Muscle layer of colon (tissue), 2 donors: ENCODE measurements at regions not wholly inside any gene's neighbourhood (a gene's known extent, or its start where the extent isn't known, plus 50 kb on each side); places are given as distances from the start of the nearest gene placed in this dataset.
"Not testable (repeated sequence)": the region's sequence is repeated elsewhere in the genome, so short reads cannot be mapped to it uniquely, and the experiment has no call there.

ENCODE experiments used
- H3K27ac ChIP-seq: one replicate; pipeline ENCODE4 v1.7.0; 2013; ENCODE audit warnings: low read depth, mild to moderate bottlenecking, low read length, moderate library complexity
- H3K27me3 ChIP-seq, 2 donors: one replicate each; pipeline ENCODE4 v1.7.0; 2013; ENCODE audit warnings: low read length in 2 of 2, mild to moderate bottlenecking in 2 of 2; ENCODE audit not compliant: insufficient read depth in 2 of 2, control insufficient read depth in 1 of 2
- H3K36me3 ChIP-seq: one replicate; pipeline ENCODE4 v1.7.0; 2013; ENCODE audit warnings: mild to moderate bottlenecking, low read length; ENCODE audit not compliant: insufficient read depth
- H3K4me1 ChIP-seq: one replicate; pipeline ENCODE4 v1.7.0; 2013; ENCODE audit warnings: mild to moderate bottlenecking, low read length; ENCODE audit not compliant: insufficient read depth
- H3K4me3 ChIP-seq, 2 donors: one replicate each; pipeline ENCODE4 v1.7.0; 2013; ENCODE audit warnings: low read length in 2 of 2, low read depth in 1 of 2, mild to moderate bottlenecking in 1 of 2, moderate library complexity in 1 of 2
- H3K9ac ChIP-seq: one replicate; pipeline ENCODE4 v1.7.0; 2013; ENCODE audit warnings: low read length
- H3K9me3 ChIP-seq: one replicate; pipeline ENCODE4 v1.7.0; 2013; ENCODE audit warnings: mild to moderate bottlenecking, low read length
- donor health status: abdominal sarcoma.
- donor health status: Adenocarcinoma of cecum.

DNA sequence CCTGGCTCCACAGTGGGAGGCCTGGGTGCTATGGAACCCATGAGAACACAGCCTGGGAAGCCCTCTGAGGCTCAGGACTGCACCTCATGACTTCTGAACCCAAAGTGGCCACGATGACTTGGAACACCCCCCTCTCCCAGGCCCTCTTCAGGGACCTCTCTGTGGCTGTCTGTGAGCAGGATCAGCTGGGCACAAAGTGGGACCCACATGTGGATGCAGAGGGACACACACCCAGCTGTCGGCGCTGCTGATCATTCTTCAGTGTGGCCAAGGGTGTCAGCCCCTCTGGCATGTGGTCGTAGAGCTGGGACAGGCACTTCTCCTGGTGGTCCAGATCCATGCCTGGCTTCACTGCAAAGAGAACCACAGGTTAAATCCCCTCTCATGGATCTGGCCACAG is 293.2 kb downstream of the GOLGA6L6 start:
- not testable (repeated sequence) for H3K9me3 ChIP-seq, H3K4me3 ChIP-seq, H3K27ac ChIP-seq, H3K4me1 ChIP-seq, H3K9ac ChIP-seq, H3K27me3 ChIP-seq, H3K36me3 ChIP-seq

DNA sequence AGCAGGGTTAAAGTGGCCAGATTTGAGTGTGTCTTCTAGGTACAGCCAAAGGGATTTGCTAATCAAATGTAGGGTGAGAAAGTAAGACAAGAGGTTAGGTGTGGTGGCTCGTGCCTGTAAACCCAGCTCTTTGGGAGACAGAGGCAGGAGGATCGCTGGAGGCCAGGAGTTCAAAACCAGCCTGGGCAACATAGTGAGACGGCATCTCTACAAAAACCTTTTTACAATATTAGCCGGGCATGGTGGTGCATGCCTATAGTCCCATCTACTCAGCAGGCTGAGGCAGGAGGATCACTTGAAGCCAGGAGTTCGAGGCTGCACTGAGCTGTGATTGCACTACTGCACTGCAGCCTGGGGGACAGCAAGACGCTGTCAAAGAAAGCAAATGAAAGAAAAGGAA is 294.5 kb downstream of the GOLGA6L6 start:
- H3K9me3 ChIP-seq, H3K27ac ChIP-seq, H3K4me3 ChIP-seq, H3K27me3 ChIP-seq, H3K36me3 ChIP-seq, H3K9ac ChIP-seq, H3K4me1 ChIP-seq: not testable (repeated sequence)

DNA sequence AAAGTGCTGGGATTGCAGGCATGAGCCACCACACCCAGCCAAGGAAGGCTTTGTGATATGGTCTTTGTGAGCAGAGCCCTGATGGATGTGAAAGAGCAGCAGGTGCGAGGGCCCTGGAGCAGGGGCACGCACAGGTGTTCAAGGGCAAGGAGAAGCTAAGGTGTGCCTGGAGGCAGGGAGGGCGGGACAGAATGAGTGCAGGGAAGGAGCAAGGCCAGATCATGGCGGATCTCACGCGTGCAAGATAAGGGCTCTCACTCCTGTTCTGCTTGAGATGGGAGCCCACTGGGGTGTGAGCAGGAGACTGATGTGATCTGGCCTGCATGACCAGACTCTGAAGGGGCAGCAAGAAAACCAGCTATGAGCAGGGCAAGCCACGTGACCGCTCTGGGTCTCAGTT is 295.0 kb downstream of the GOLGA6L6 start:
- not testable (repeated sequence) for H3K27me3 ChIP-seq

DNA sequence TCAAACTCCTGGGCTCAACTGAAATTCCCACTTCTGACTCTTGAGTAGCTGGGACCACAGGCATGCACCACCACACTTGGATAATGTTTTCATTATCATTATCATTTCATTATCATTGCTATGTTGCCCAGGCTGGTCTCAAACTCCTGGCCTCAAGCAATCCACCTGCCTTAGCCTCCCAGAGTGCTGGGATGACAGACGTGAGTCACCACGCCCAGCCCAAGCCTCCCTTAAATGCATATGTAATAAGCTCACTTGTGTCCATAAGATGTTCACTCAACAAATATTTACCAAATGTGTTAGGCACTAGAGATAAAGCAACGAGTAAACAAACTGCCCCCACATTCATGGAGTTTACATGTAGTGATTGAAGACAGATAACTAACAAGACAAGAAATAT is 295.7 kb downstream of the GOLGA6L6 start:
- H3K36me3 ChIP-seq, H3K4me1 ChIP-seq, H3K4me3 ChIP-seq, H3K27me3 ChIP-seq, H3K9ac ChIP-seq, H3K27ac ChIP-seq, H3K9me3 ChIP-seq: not testable (repeated sequence)

More for the DNA sequence above, 295.0 kb downstream of the GOLGA6L6 start:
- not testable (repeated sequence) for H3K27ac ChIP-seq, H3K9ac ChIP-seq, H3K36me3 ChIP-seq, H3K4me1 ChIP-seq, H3K4me3 ChIP-seq, H3K9me3 ChIP-seq

DNA sequence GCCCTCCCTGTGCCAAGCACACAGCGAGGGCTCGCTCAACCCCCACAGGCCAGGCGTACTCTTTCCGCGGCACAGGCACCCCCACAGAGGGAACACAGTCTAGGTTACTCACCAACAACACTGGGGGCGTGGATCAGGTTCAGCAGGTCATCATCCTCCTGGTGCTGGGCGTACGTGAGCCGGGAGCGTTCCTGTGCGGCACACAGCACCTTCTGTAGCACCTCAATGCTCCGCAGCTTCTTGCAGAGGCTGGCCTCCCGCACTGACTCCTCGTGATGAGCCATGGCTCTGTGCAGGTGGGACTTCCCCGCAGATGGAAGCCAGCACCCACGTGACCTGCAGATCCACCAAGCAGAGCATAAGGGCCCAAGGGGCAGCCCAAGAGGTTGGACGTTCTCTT is 296.8 kb downstream of the GOLGA6L6 start:
- H3K36me3 ChIP-seq, H3K27me3 ChIP-seq, H3K4me1 ChIP-seq, H3K4me3 ChIP-seq, H3K27ac ChIP-seq, H3K9ac ChIP-seq, H3K9me3 ChIP-seq: not testable (repeated sequence)

DNA sequence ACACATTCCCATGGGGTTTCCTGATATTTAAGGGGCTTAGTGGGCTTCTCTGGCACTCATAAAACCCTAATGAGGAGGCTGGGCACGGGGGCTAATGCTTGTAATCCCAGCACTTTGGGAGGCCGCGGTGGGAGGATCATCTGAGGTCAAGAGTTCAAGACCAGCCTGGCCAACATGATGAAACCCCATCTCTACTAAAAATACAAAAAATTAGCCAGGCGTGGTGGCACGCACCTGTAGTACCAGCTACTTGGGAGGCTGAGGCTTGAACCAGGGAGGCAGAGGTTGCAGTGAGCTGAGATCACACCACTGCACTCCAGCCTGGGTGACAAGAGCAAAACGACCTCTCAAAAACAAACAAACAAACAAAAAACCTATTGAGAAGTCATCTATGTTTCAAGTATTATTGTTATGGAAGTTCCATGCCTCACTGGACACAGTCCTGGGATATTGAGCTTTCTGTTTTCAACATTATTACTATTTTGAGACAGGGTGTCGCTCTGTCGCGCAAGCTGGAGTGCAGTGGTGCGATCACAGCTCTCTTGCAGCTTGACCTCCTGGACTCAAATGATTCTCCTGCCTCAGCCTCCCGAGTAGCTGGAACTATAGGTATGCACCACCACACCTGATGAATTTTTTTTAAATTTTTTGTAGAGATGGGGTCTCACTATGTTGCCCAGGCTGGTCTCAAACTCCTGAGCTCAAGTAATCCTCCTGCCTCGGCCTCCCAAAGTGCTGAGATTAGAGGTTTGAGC is 297.9 kb downstream of the GOLGA6L6 start:
- H3K4me1 ChIP-seq, H3K9me3 ChIP-seq, H3K36me3 ChIP-seq, H3K9ac ChIP-seq, H3K27ac ChIP-seq, H3K4me3 ChIP-seq, H3K27me3 ChIP-seq: not testable (repeated sequence)

DNA sequence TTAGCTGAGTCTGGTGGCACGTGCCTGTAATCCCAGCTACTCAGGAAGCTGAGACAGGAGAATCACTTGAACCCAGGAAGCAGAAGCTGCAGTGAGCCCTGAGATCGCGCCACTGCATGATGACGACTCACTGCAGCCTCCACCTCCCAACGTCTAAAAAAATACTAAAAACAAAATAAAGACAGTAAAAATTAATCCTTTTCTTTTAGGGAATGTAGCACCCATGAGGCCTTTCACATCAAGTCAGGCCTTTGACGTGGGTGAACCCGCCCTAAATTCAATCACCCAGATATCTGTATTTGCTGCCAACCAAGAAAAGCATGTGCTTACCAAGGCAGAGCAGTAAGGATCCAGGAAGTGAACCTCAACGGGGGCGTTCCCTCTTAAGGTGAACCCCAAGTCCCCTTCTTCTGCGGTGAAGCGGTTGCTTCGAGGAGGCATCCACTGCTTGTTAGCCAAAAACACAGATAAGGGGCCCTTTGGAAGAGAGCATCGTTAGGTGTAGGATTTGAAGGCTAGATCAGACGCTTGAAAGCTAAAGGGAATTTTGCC is 301.2 kb downstream of the GOLGA6L6 start:
- not testable (repeated sequence) for H3K4me3 ChIP-seq, H3K36me3 ChIP-seq, H3K27ac ChIP-seq, H3K9me3 ChIP-seq, H3K4me1 ChIP-seq, H3K9ac ChIP-seq, H3K27me3 ChIP-seq

DNA sequence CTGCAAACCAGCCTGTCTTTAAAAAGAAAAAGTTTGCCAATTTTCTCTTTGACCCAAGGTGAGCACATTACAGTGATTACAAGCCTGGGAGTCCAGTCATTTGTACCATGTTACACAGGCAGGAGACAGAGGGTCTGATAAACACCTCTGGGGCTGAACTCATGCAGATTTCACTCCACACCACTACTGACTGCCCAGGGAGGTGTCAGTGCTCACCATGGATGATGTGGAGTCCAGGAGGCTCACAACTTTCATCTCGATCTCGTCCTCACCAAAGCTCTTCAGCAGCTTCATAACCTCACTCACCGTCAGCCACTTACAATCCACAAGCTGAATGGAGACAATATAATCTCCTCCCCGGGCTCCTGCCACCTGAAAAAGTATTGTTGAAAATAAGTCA is 302.4 kb downstream of the GOLGA6L6 start:
- not testable (repeated sequence) for H3K9ac ChIP-seq, H3K27me3 ChIP-seq, H3K9me3 ChIP-seq

DNA sequence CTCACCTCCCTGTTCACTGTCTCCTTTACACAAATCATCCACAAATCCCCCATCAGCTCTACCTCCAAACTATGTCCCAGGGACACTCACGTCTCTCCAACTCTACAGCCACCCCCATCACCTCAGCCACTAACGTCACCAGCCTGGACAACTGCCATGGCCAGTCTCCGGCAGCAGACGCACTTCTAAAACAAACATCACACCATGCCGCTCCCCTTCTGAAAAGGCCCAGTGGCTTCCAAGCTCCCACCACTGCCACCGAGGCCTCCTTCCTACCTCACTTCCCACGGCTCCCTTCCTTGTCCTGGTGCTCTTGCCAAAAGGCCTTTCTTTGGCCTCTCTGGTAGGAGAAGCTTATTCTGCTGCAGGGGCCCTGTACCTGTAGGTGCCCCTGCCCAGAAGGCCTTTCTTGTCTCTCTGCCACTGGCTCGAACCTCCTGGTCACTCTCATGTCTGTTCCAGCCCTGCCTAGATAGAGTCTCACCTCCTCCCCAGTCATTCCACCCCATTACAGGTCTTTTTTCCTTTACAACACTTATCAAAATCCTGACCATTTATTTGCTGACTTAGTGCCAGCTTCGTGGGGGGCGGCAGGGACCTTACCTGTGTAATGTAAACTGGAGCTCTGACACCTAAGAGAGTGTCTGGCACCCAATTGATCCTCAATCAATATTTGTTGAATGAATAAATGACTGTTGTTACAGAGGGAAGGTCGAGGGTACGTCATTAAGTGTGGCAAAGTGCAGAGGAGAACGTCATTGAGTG is 304.2 kb downstream of the GOLGA6L6 start:
- H3K27ac ChIP-seq, H3K9me3 ChIP-seq, H3K4me1 ChIP-seq, H3K9ac ChIP-seq, H3K27me3 ChIP-seq, H3K36me3 ChIP-seq, H3K4me3 ChIP-seq: not testable (repeated sequence)

More for the DNA sequence above, 302.4 kb downstream of the GOLGA6L6 start:
- H3K36me3 ChIP-seq, H3K27ac ChIP-seq, H3K4me1 ChIP-seq, H3K4me3 ChIP-seq: not testable (repeated sequence)

DNA sequence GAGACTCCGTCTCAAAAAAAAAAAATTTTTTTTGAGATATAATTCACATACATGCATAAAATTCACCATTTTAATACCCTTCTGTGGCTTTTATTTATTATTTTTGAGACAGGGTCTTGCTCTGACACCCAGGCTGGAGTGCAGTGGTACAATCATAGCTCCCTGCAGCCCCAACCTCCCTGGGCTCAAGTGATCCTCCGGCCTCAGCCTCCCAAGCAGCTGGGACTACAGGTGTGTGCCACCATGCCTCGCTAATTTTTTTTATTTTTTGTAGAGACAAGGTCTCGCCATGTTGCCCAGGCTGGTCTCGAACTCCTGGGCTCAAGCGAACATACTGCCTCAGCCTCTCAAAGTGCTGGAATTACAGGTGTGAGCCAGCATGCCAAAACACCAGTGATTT is 305.9 kb downstream of the GOLGA6L6 start:
- H3K9ac ChIP-seq, H3K4me3 ChIP-seq, H3K27ac ChIP-seq, H3K4me1 ChIP-seq, H3K36me3 ChIP-seq, H3K9me3 ChIP-seq, H3K27me3 ChIP-seq: not testable (repeated sequence)

DNA sequence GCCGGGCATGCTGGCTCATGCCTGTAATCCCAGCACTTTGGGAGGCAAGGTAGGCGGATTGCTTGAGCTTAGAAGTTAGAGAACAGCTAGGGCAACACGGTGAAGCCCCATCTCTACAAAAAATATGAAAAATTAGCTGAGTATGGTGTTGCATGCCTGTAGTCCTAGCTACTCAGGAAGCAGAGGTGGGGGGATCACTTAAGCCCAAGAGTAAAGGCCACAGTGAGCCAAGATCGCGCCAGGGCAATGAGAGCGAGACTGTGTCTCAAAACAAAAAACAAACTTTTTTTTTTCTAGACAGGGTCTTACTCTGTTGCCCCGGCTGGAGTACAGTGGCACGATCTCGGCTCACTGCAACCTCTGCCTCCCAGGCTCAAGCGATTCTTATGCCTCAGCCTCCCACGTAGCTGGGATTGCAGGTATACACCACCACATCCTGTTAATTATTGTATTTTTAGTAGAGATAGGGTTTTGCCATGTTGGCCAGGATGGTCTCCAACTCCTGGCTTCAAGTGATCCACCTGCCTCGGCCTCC is 307.5 kb downstream of the GOLGA6L6 start:
- H3K9me3 ChIP-seq, H3K27ac ChIP-seq, H3K4me3 ChIP-seq, H3K9ac ChIP-seq, H3K36me3 ChIP-seq, H3K4me1 ChIP-seq, H3K27me3 ChIP-seq: not testable (repeated sequence)

DNA sequence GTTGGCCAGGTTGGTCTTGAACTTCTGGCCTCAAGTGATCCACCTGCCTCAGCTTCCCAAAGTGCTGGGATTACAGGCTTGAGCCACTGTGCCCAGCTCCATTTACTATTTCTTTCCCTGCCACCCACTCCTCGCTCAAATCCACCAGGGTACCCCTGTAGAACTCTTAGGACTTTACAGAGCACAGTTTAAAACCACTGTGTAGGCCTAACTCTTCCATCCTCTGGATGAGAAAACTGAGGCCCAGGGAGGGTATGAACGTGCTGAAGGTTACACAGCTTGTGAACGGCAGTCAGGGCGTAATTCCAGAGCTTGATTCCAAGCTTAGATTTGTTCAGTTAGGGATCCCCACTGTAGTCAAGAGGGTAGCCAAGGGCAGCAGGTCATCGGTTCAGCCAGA is 309.1 kb downstream of the GOLGA6L6 start:
- not testable (repeated sequence) for H3K4me1 ChIP-seq, H3K36me3 ChIP-seq, H3K9me3 ChIP-seq, H3K9ac ChIP-seq, H3K27me3 ChIP-seq, H3K4me3 ChIP-seq, H3K27ac ChIP-seq
